ENCODE measurements at regions not wholly inside any gene's neighbourhood (a gene's known extent, or its start where the extent isn't known, plus 50 kb on each side); places are given as distances from the start of the nearest gene placed in this dataset.
"Not testable (repeated sequence)": the region's sequence is repeated elsewhere in the genome, so short reads cannot be mapped to it uniquely, and the experiment has no call there.

GRCh38 chr7:17407229-17407628 is 108.8 kb downstream of the AHR start:
- H3K4me3 ChIP-seq (ENCODE audit: low read depth, low read length): no peak overlapping the region
- TF ChIP-seq CTCF (IDR thresholded peaks at IDR 0.05; ENCODE audit: low read depth, low read length, missing control alignments): no peak
- DNase-seq (ENCODE audit: low read depth): no peak

GRCh38 chr7:17408245-17408903 is 109.9 kb downstream of the AHR start:
- no peak for TF ChIP-seq CTCF (IDR thresholded peaks at IDR 0.05; ENCODE audit: low read depth, low read length, missing control alignments)
- no peak overlapping the region for H3K4me3 ChIP-seq (ENCODE audit: low read depth, low read length)
- DNase-seq (ENCODE audit: low read depth): no peak

GRCh38 chr7:17408904-17409290 is 110.4 kb downstream of the AHR start:
- no peak for TF ChIP-seq CTCF (IDR thresholded peaks at IDR 0.05; ENCODE audit: low read depth, low read length, missing control alignments)
- no peak overlapping the region for H3K4me3 ChIP-seq (ENCODE audit: low read depth, low read length)
- DNase-seq (ENCODE audit: low read depth): no peak

- TF ChIP-seq CTCF (IDR thresholded peaks at IDR 0.05; ENCODE audit: low read depth, low read length, missing control alignments): no peak
- H3K4me3 ChIP-seq (ENCODE audit: low read depth, low read length): no peak overlapping the region
- DNase-seq (ENCODE audit: low read depth): no peak
Observed at GRCh38 chr7:17411922-17412321, 113.5 kb downstream of the AHR start.

- no peak overlapping the region for H3K4me3 ChIP-seq (ENCODE audit: low read depth, low read length)
- TF ChIP-seq CTCF (IDR thresholded peaks at IDR 0.05; ENCODE audit: low read depth, low read length, missing control alignments): no peak
- DNase-seq (ENCODE audit: low read depth): no peak
Observed at GRCh38 chr7:17412883-17413282, 114.4 kb downstream of the AHR start.

GRCh38 chr7:17415955-17416354 is 117.5 kb downstream of the AHR start:
- no peak overlapping the region for H3K4me3 ChIP-seq (ENCODE audit: low read depth, low read length)
- no peak for DNase-seq (ENCODE audit: low read depth)
- TF ChIP-seq CTCF (IDR thresholded peaks at IDR 0.05; ENCODE audit: low read depth, low read length, missing control alignments): no peak

- not testable (repeated sequence) for DNase-seq (ENCODE audit: low read depth); H3K4me3 ChIP-seq (ENCODE audit: low read depth, low read length)
Observed at GRCh38 chr7:17420308-17421015, 122.0 kb downstream of the AHR start.
